ENCODE measurements at regions not wholly inside any gene's neighbourhood (a gene's known extent, or its start where the extent isn't known, plus 50 kb on each side); places are given as distances from the start of the nearest gene placed in this dataset.
"Not testable (repeated sequence)": the region's sequence is repeated elsewhere in the genome, so short reads cannot be mapped to it uniquely, and the experiment has no call there.

DNA sequence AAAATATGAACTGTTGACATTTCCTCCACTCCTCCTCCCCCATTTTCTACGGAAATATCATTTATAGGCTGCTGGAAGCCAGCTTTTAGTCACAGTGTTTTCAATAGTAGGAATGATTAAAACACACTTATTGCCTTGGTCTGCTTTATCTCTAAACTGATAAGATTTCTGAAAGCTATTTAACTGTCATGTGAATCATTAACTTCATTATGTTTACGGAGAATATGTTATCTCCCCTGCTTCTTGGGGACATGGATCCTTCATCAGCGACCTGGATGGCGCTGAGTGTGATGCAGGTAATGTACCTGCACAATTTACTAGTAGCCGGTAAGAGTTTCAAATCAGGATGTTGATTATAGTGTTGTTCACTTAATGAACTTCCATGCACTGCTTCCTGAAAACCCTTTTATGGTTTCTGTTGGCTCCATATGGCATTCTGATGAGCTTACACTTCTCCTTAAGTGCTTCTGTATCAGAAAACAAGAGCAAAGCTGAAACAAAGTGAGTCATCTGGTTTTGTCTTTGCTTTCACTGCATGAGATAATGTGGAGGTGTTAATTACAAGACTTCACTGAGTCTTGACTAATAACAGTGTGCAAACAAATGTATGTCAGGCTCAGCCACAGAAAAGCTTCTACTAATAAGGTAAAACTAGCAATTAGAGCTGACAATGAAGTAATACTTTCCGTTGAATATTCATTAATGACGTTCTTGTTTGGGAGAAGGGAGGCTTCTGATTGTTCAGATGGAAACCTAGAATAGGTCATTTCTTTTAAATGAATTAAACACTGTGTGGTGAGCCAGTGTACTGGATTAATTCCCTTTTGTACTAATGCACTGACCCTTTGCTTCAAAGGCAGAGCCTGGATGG is 162.4 kb upstream of the ZNF608 start:
- Histone ChIP-seq H3K4me1 (ENCODE audit: insufficient read depth, insufficient read length) (peaks cover 4% of the 10 kb centered on the region), H3K27me3 (ENCODE audit: insufficient read depth, insufficient read length) (peaks cover 2% of the 10 kb centered on the region), H3K4me3 (ENCODE audit: insufficient read length, low read depth) (no peak overlapping the region), H3K9ac (ENCODE audit: insufficient read length, low read depth) (no peak overlapping the region), H3K36me3 (ENCODE audit: insufficient read depth, insufficient read length, low read length) (no peaks in the 10 kb centered on the region), H3K9me3 (ENCODE audit: insufficient read depth, low read length) (no peaks in the 10 kb centered on the region)
- no peak for DNase-seq (ENCODE audit: low read depth, low spot score)
- TF ChIP-seq SUZ12 (IDR thresholded peaks at IDR 0.05; ENCODE audit: extremely low read depth, insufficient read depth, insufficient read length) = no peak
- TF ChIP-seq ZNF274 (IDR thresholded peaks at IDR 0.05; ENCODE audit: low read depth, low read length) = no peak

- Histone ChIP-seq H3K9me3 (ENCODE audit: insufficient read depth, low read length) (no peaks in the 10 kb centered on the region), H3K4me1 (ENCODE audit: insufficient read depth, insufficient read length) (peaks cover 3% of the 10 kb centered on the region), H3K36me3 (ENCODE audit: insufficient read depth, insufficient read length, low read length) (no peaks in the 10 kb centered on the region), H3K4me3 (ENCODE audit: insufficient read length, low read depth) (no peak overlapping the region), H3K27me3 (ENCODE audit: insufficient read depth, insufficient read length) (no peaks in the 10 kb centered on the region), H3K9ac (ENCODE audit: insufficient read length, low read depth) (no peak overlapping the region)
- TF ChIP-seq YY1 (IDR thresholded peaks at IDR 0.05; ENCODE audit: insufficient read depth, insufficient read length) (no peak), SUZ12 (IDR thresholded peaks at IDR 0.05; ENCODE audit: extremely low read depth, insufficient read depth, insufficient read length) (no peak), ZNF274 (IDR thresholded peaks at IDR 0.05; ENCODE audit: low read depth, low read length) (no peak)
- no peak for DNase-seq (ENCODE audit: low read depth, low spot score)
Observed at GRCh38 chr5:124909734-124910133, 163.3 kb upstream of the ZNF608 start.

GRCh38 chr5:124910354-124911016 is 164.0 kb upstream of the ZNF608 start:
- no peak for DNase-seq (ENCODE audit: low read depth, low spot score)
- Histone ChIP-seq H3K4me1 (ENCODE audit: insufficient read depth, insufficient read length) (no peaks in the 10 kb centered on the region), H3K36me3 (ENCODE audit: insufficient read depth, insufficient read length, low read length) (no peaks in the 10 kb centered on the region), H3K4me3 (ENCODE audit: insufficient read length, low read depth) (no peak overlapping the region), H3K27me3 (ENCODE audit: insufficient read depth, insufficient read length) (no peaks in the 10 kb centered on the region), H3K9me3 (ENCODE audit: insufficient read depth, low read length) (no peaks in the 10 kb centered on the region), H3K9ac (ENCODE audit: insufficient read length, low read depth) (no peak overlapping the region)
- no peak for TF ChIP-seq ZNF274 (IDR thresholded peaks at IDR 0.05; ENCODE audit: low read depth, low read length)
- TF ChIP-seq YY1 (IDR thresholded peaks at IDR 0.05; ENCODE audit: insufficient read depth, insufficient read length) = no peak
- no peak for TF ChIP-seq SUZ12 (IDR thresholded peaks at IDR 0.05; ENCODE audit: extremely low read depth, insufficient read depth, insufficient read length)

DNA sequence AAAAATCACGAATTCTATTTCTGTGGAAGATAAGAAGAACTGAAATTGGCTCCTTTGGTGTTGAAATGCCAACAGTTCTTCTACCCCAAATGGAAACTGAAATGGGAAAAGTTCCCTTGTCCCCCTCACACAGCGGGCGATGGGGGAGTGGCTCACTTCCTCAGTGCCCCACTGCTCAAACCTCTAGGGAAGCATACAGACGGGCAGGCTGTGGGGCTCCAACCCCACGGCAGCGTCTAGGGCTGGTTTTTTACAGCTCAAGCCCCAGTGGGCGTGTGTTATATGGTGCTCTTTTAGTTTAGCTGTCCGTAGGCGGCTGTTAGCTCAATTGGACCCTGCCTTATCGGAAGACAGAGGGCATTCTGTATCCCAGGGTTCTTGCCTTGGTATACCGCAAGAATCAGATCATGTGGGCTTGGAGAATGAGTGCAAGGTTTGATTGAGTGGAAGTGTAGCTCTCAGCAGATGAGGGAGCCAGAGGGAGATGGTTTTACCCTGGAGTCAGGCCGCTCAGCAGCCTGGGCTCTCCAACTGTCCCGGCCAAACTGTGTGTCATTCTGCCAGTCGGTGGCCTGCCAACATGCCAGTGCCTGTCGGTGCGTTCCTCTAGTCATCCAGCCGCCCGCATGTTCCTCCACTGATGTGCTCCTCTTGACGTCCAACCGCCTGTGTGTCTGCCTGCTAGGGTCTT is 166.3 kb upstream of the ZNF608 start:
- no peak overlapping the region for H3K9ac ChIP-seq (ENCODE audit: insufficient read length, low read depth)
- no peaks in the 10 kb centered on the region for H3K36me3 ChIP-seq (ENCODE audit: insufficient read depth, insufficient read length, low read length)
- no peak for TF ChIP-seq SUZ12 (IDR thresholded peaks at IDR 0.05; ENCODE audit: extremely low read depth, insufficient read depth, insufficient read length)
- no peaks in the 10 kb centered on the region for H3K27me3 ChIP-seq (ENCODE audit: insufficient read depth, insufficient read length)
- no peak overlapping the region for H3K4me3 ChIP-seq (ENCODE audit: insufficient read length, low read depth)
- H3K9me3 ChIP-seq (ENCODE audit: insufficient read depth, low read length) = no peaks in the 10 kb centered on the region
- H3K4me1 ChIP-seq (ENCODE audit: insufficient read depth, insufficient read length) = no peaks in the 10 kb centered on the region
- DNase-seq (ENCODE audit: low read depth, low spot score) = no peak

DNA sequence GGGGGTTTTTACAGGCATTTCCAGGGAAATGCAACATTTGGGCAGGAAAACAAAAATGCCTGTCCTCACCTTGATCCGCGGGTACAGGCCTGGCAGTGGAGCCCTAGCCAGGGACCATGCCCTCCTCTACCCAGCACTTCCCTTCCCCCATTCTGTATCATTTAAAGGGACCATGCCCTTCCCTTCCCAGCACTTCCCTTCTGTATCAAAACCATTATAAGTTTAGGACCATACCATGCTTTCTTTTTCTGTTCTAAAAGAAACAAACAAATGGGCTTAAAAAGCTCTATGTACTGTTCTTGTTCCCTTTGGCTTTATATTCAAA is 166.9 kb upstream of the ZNF608 start:
- no peak for DNase-seq (ENCODE audit: low read depth, low spot score)
- Histone ChIP-seq H3K9me3 (ENCODE audit: insufficient read depth, low read length) (no peaks in the 10 kb centered on the region), H3K36me3 (ENCODE audit: insufficient read depth, insufficient read length, low read length) (no peaks in the 10 kb centered on the region), H3K9ac (ENCODE audit: insufficient read length, low read depth) (no peak overlapping the region), H3K27me3 (ENCODE audit: insufficient read depth, insufficient read length) (no peaks in the 10 kb centered on the region), H3K4me1 (ENCODE audit: insufficient read depth, insufficient read length) (no peaks in the 10 kb centered on the region), H3K4me3 (ENCODE audit: insufficient read length, low read depth) (no peak overlapping the region)
- no peak for TF ChIP-seq YY1 (IDR thresholded peaks at IDR 0.05; ENCODE audit: insufficient read depth, insufficient read length)
- TF ChIP-seq SUZ12 (IDR thresholded peaks at IDR 0.05; ENCODE audit: extremely low read depth, insufficient read depth, insufficient read length) = no peak
- TF ChIP-seq ZNF274 (IDR thresholded peaks at IDR 0.05; ENCODE audit: low read depth, low read length) = no peak

- H3K27me3 ChIP-seq (ENCODE audit: insufficient read depth, insufficient read length); H3K9ac ChIP-seq (ENCODE audit: insufficient read length, low read depth); H3K4me1 ChIP-seq (ENCODE audit: insufficient read depth, insufficient read length); DNase-seq (ENCODE audit: low read depth, low spot score); H3K9me3 ChIP-seq (ENCODE audit: insufficient read depth, low read length); H3K36me3 ChIP-seq (ENCODE audit: insufficient read depth, insufficient read length, low read length); H3K4me3 ChIP-seq (ENCODE audit: insufficient read length, low read depth): not testable (repeated sequence)
Observed at GRCh38 chr5:124916313-124916712, 169.9 kb upstream of the ZNF608 start.

DNA sequence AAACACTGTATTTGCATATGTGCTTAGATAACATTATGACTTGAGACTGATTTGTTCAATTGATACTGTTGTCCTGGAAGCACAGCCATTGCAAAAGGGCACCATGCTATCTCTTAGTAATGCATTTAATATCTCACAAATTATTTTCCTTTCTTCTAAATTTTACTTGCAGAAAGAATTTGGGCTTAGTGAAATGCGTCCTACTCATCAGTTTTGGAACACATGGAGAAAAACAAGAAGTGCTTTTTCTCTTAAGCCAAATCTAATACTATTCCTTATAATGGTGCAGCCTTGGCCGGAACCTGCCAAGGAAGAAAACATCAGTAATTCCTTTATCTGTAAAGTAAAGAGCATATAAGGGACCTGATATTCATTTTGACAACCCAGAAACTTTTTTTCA is 172.2 kb upstream of the ZNF608 start:
- no peaks in the 10 kb centered on the region for H3K27me3 ChIP-seq (ENCODE audit: insufficient read depth, insufficient read length)
- no peak for DNase-seq (ENCODE audit: low read depth, low spot score)
- no peak overlapping the region for H3K9ac ChIP-seq (ENCODE audit: insufficient read length, low read depth)
- H3K9me3 ChIP-seq (ENCODE audit: insufficient read depth, low read length) = no peaks in the 10 kb centered on the region
- H3K36me3 ChIP-seq (ENCODE audit: insufficient read depth, insufficient read length, low read length) = no peaks in the 10 kb centered on the region
- no peak overlapping the region for H3K4me3 ChIP-seq (ENCODE audit: insufficient read length, low read depth)
- TF ChIP-seq YY1 (IDR thresholded peaks at IDR 0.05; ENCODE audit: insufficient read depth, insufficient read length) = no peak
- no peak for TF ChIP-seq SUZ12 (IDR thresholded peaks at IDR 0.05; ENCODE audit: extremely low read depth, insufficient read depth, insufficient read length)
- TF ChIP-seq ZNF274 (IDR thresholded peaks at IDR 0.05; ENCODE audit: low read depth, low read length) = no peak
- no peaks in the 10 kb centered on the region for H3K4me1 ChIP-seq (ENCODE audit: insufficient read depth, insufficient read length)
